Stimulated activated naive CD8-positive, alpha-beta T cell treated with anti-CD3 and anti-CD28 coated beads, Interleukin-15, amount 100 ng/mL, for 72 hours (primary cell): ENCODE measurements at regions not wholly inside any gene's neighbourhood (a gene's known extent, or its start where the extent isn't known, plus 50 kb on each side); places are given as distances from the start of the nearest gene placed in this dataset.
A peak's percentile ranks its signal among the peaks of the same experiment; 100 is the strongest.

ENCODE experiments used
- ATAC-seq: fragments of 150-1000 bp; cut with Tn5 transposase; 2 replicates; pipeline ENCODE4 v1.10.0; 2021; ENCODE audit warnings: mild to moderate bottlenecking, moderate library complexity
- DNase-seq, 2 donors: peaks; one replicate each; pipeline ENCODE4 v3.0.0; 2021 to 2022
- H3K27ac Mint-ChIP-seq, 2 donors: one replicate each; pipeline ENCODE4 v1.8.0; 2022; ENCODE audit warnings: mild to moderate bottlenecking in 2 of 2, mixed read lengths in 2 of 2, moderate library complexity in 2 of 2
- H3K27me3 Mint-ChIP-seq: one replicate; pipeline ENCODE4 v1.8.0; 2022; ENCODE audit warnings: mixed read lengths
- H3K4me1 Mint-ChIP-seq: one replicate; pipeline ENCODE4 v1.8.0; 2022; ENCODE audit warnings: mild to moderate bottlenecking, mixed read lengths
- H3K4me3 Mint-ChIP-seq, 2 donors: one replicate each; pipeline ENCODE4 v1.8.0; 2022; ENCODE audit warnings: mild to moderate bottlenecking in 2 of 2, mixed read lengths in 2 of 2, moderate library complexity in 1 of 2
- H3K9me3 Mint-ChIP-seq, 2 donors: one replicate each; pipeline ENCODE4 v1.8.0; 2022; ENCODE audit warnings: mixed read lengths in 2 of 2

DNA sequence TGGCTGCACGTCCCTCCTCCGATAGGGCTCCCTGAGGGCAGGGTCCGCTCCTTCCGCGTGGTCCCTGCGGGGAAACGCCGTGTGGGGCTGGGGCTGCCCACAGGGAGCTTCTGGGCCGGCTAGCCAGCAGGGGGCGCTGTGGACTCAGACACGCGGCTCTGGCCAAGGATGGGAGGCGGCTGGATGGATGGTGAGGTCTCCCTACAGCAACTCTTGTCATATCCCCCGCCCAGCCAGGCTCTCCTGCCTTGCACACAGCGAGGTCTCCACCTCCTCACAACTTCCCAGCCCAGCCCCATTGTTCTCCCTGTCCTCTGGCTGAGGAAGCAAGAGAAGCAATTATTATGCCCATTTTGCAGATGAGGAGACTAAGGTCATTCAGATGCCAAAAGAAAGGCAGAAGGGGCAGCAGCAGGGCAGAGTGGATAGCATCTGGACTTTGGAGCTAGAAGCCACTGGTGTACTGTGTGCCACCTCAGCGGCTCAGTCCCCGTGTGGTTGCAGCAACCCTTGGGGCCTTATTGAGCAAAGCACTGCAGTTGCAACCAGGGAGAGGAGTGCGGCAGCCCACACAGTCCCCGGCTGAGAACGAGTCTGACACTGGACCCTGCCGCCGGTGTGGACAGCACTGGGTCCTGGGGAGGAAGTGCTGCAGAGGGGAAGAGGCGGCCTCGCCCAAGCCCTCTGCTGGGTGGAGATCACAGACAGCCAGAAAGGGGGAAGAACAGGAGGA, 99.0 kb downstream of the ZFP36L2 start:
- no peak overlapping the region for H3K27ac Mint-ChIP-seq
- peak overlapping the region; percentile 5 to 19 for H3K4me3 Mint-ChIP-seq
- H3K4me1 Mint-ChIP-seq, result peaks cover 90% of the 10 kb centered on the region
- H3K9me3 Mint-ChIP-seq, result peaks cover 0 to 6% of the 10 kb centered on the region in 2 donors
- peak; percentile 39 for ATAC-seq
- DNase-seq, result peak; percentile 80 to 84
- no peaks in the 10 kb centered on the region for H3K27me3 Mint-ChIP-seq

DNA sequence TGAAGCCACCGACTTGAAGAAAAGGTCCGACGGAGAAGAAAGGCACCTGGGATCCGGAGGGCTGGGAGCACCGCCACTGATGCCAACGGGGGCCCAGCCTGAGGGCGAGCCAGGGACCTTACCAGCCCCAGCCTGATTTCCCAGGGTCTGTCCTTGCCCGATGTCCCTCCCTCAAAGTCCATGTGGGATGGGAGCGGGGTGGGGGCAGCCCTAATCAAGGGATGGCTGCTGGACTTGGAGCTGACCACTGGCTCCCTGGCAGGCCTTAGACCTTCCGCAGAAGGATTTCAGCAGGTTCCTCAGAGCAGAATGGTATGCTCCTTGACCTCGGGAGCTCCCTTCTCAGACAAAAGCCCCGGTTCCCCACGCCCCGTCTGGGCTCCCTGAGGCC, 99.6 kb downstream of the ZFP36L2 start:
- H3K9me3 Mint-ChIP-seq, result peaks cover 0 to 6% of the 10 kb centered on the region in 2 donors
- no peak overlapping the region for H3K27ac Mint-ChIP-seq
- H3K27me3 Mint-ChIP-seq, result no peaks in the 10 kb centered on the region
- no peak overlapping the region for H3K4me3 Mint-ChIP-seq
- H3K4me1 Mint-ChIP-seq, result peaks cover 90% of the 10 kb centered on the region
- ATAC-seq (no peak), DNase-seq (no peak)

DNA sequence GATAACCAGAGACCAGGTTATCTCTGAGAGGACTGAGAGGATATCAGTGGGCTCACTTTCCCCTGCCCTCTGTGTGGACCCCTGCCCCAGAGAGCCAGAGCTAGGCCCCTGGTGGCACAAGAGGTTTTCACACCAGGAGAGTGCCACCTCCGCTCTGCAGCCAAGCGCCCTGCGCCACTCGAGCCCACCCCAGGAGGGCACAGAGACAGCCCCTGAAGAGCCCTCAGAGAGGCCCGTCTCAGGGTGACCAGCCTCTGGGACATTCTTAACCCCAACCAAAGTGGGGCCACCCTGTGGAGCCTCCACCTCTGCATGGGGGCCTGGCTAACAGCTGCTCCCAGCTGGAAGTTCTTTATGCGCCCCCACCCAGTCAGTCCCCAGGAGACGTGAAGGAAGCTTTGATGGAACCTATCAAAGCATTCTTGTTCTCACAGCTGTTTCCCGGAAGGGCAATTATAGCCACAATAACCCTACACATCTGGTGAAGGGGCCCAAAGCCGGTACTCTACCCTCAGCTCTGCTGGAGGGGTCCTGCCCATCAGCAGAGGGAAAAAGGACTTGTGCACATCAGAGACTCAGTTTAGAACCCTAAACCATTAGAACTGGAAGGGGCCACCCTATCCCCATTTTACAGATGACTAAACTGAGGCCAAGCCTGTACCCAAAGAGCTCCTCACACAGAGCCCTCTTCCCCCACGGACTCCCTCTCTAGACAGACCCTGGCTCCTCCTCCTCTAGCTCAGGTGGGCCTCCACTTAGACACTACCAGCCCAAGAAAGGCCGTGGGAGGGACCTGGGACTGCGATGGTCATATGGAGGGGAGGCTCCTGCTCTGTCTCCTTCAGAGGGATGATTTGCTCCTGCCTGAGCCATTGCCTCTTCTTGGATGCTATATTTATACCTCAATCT, 101.1 kb downstream of the ZFP36L2 start:
- Mint-ChIP-seq H3K27ac (peak overlapping the region in 1 of 2 donors; percentile 13), H3K27me3 (no peaks in the 10 kb centered on the region), H3K9me3 (peaks cover 0 to 6% of the 10 kb centered on the region in 2 donors), H3K4me1 (peaks cover 78% of the 10 kb centered on the region), H3K4me3 (peak overlapping the region in 1 of 2 donors; percentile 32)
- ATAC-seq (no peak), DNase-seq (no peak)

DNA sequence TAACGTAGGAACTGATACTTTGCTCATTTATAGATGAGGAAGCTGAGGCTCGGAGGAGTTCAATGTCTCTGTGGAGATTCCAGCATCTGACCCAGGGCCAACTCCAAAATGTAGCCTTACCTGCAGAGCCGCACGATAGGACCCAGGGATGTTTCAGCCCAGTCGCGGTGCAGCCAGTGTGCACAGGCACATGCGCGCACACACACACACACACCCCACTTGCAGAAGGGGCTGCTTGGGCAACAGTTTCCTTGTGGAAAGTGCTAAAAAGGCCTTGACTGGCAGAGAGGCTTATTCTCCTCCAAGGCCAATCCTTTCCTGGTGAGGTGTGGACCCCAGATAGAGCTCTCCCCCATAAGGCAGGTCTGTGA, 101.7 kb downstream of the ZFP36L2 start:
- DNase-seq (no peak), ATAC-seq (no peak)
- Mint-ChIP-seq H3K9me3 (peaks cover 0 to 6% of the 10 kb centered on the region in 2 donors), H3K27me3 (no peaks in the 10 kb centered on the region), H3K4me3 (peak overlapping the region in 1 of 2 donors; percentile 9), H3K27ac (no peak overlapping the region), H3K4me1 (peaks cover 71% of the 10 kb centered on the region)

DNA sequence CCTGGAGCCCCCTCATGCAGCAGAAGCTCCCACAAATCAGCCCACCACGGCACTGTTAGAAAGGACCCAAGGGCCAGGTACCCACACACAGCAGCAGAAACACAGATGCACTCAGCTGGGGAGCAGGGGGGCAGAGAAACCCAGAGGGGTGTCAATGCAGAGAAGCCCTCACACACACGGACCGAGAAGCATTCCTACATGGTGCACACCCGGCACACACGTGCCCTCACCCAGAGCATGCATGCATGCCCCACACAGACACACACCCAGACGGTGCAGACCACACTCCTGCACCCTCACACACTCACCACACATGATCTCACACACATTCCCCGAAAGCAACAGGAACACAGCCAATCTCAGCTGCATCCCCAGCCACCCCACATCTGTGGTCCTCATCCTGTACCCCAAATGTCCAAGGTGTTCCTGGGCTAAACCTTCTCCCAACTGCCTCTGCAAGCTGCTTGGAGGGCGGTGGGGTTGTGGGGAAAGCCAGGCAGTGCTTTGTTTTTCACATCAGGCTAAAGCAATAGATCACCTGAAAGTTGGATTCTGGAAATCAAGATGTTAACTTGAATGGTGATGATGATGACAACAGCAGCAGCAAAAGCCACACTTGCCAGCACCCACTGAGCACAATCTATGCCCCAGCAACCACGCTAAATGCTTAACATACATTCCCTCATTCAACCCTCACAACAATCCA, 102.3 kb downstream of the ZFP36L2 start:
- Mint-ChIP-seq H3K4me3 (peak overlapping the region; percentile 3 to 35), H3K27ac (peak overlapping the region in 1 of 2 donors; percentile 35), H3K27me3 (no peaks in the 10 kb centered on the region), H3K4me1 (peaks cover 66% of the 10 kb centered on the region), H3K9me3 (peaks cover 1 to 6% of the 10 kb centered on the region in 2 donors)
- ATAC-seq, result no peak
- DNase-seq, result no peak

DNA sequence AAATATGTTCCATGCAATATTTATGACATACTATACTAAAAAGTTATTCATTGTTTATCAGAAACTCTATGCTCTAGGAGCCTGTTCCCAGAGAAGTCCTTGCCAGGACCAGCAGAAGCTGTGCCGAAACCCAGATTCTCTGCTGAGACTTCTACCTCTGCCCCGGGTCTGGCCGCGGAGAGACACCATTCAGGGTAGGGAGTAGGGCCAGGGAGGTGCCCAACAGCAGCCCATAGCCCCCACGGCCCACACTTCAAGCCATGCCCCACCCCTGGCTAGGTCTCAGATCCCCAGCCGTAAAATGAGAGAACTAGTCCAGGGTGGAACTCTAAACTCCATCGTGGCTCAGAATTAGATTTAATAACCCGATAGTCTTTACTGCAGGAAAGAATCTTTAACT, 102.9 kb downstream of the ZFP36L2 start:
- Mint-ChIP-seq H3K4me1 (peaks cover 60% of the 10 kb centered on the region), H3K27me3 (no peaks in the 10 kb centered on the region), H3K27ac (no peak overlapping the region), H3K9me3 (peaks cover 8 to 11% of the 10 kb centered on the region in 2 donors), H3K4me3 (no peak overlapping the region)
- ATAC-seq (no peak), DNase-seq (no peak)

DNA sequence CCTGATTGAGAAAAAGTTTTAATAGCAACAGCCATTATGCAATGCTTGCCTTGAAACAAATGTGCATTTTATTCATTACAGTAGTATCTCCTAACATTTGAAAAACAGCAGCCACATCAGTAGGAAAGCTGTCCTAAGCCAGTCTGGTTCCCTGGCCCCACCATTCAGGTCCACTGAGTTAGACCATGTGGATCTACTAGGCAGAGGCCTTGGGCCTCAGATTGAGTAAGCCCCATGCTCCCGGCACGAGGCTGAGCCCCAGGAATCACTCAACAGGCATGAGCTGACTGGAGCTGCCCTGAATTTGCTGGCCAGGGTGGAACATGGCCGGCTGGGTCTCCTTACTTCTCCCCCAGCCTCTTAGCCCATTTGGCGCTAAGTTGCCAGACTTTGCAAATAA, 103.4 kb downstream of the ZFP36L2 start:
- H3K27me3 Mint-ChIP-seq, result no peaks in the 10 kb centered on the region
- peaks cover 55% of the 10 kb centered on the region for H3K4me1 Mint-ChIP-seq
- peaks cover 12 to 16% of the 10 kb centered on the region in 2 donors for H3K9me3 Mint-ChIP-seq
- no peak overlapping the region for H3K27ac Mint-ChIP-seq
- DNase-seq (no peak), ATAC-seq (no peak)
- no peak overlapping the region for H3K4me3 Mint-ChIP-seq

DNA sequence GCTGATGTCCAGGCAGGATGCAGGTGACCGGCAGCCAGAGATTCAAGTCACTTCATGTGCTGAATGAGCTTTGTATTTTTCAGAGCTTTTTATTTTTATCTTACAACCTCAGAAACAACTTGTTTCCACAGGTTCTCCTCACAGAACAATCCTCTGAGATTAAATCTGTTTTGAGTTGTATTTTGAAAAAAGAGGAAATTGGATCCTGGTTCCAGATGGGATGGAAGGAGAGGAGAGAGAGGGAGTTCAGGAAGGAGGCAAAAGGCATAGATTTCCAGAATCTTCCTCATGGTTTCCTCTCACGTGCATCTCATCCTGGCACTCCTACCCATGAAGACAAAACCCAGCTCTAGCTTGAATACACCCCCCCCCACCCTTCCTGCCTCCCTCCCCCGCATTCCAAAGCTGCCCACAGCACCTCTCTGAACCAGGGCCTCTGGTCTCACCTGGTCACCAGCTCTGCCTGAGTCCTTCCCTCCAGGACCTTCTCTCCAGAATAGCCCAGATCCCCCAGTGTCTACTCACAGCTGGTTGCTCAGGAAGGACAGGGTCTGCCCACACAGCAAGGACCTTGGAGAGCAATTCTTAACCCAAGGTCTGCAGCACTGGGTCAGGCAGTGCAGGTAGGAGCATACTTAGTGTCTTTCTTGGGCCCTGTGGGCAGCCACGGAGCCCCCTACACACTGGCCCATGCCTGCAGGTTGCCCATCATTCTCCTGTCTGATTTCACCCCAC, 104.7 kb downstream of the ZFP36L2 start:
- no peak overlapping the region for H3K27ac Mint-ChIP-seq
- H3K9me3 Mint-ChIP-seq, result peaks cover 17 to 18% of the 10 kb centered on the region in 2 donors
- H3K27me3 Mint-ChIP-seq, result no peaks in the 10 kb centered on the region
- DNase-seq (no peak), ATAC-seq (no peak)
- no peak overlapping the region for H3K4me3 Mint-ChIP-seq
- peaks cover 45% of the 10 kb centered on the region for H3K4me1 Mint-ChIP-seq

DNA sequence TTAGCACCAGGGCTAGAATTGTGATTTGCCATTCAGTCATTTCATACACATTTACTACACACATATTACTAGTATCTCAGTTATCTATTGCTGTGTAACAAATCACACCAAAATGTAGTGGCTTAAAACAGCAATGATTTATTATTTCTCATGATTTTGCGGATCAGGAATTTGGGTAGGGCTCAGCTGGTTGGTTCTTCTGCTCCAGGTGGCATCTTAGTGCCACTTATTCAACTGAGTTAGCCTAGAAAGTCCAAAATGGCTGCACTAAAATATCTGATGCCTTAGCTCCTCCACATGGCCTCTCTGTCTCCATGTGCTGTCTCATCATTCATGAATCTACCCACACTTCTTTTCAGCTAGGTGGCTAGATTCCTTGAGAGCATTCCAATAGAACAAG, 107.1 kb downstream of the ZFP36L2 start:
- Mint-ChIP-seq H3K27me3 (no peaks in the 10 kb centered on the region), H3K4me1 (peaks cover 38% of the 10 kb centered on the region), H3K27ac (no peak overlapping the region), H3K9me3 (peaks cover 18 to 24% of the 10 kb centered on the region in 2 donors), H3K4me3 (no peak overlapping the region)
- ATAC-seq, result no peak
- no peak for DNase-seq

DNA sequence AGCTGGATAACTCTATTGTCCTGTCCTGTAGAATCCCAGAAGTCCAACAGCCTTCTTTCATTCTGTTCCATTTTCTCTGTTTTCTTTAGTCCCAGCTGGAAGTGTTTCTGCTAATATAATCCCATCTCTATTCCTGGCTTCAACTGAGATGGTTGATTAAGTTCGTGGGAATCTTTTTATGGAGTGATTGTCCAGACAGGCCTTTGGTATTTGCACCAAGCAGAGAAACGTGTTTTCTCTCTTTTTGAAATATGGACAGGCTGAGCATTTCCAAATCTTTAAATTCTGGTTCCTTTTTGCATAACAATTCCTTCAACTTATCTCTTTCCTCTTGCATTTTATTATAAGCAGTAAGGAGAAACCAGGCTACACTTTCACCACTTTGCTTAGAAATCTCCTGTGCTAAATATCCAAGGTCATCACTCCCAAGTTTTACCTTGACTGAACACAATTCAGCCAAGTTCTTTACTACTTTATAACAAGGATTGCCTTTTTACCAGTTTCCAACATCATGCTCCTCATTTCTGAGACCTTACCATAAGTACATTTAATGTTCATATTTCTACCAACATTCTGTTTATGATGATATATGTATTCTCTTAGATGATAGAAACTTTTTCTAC, 108.8 kb downstream of the ZFP36L2 start:
- Mint-ChIP-seq H3K27ac (no peak overlapping the region), H3K9me3 (peaks cover 18 to 24% of the 10 kb centered on the region in 2 donors), H3K4me1 (peaks cover 28% of the 10 kb centered on the region), H3K27me3 (no peaks in the 10 kb centered on the region), H3K4me3 (no peak overlapping the region)
- no peak for DNase-seq
- no peak for ATAC-seq

DNA sequence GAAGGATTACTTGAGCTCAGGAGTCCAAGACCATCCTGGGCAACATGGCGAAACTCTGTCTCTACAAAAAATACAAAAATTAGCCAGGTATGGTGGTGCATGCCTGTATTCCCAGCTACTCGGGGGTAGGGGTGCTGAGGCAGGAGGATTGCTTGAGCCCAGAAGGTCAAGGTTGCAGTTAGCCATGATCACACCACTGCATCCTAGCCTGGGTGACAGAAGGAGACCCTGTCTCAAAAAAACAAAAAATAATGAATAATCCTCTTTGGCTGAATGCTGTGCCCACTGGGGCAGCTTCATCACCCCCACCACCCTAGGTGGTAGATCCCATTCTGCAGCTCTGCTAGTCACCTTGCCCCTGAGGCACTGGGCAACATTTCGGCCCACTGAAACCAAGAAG, 109.4 kb downstream of the ZFP36L2 start:
- Mint-ChIP-seq H3K9me3 (peaks cover 18 to 24% of the 10 kb centered on the region in 2 donors), H3K27me3 (no peaks in the 10 kb centered on the region), H3K27ac (no peak overlapping the region), H3K4me3 (no peak overlapping the region), H3K4me1 (peaks cover 22% of the 10 kb centered on the region)
- DNase-seq (no peak), ATAC-seq (no peak)

DNA sequence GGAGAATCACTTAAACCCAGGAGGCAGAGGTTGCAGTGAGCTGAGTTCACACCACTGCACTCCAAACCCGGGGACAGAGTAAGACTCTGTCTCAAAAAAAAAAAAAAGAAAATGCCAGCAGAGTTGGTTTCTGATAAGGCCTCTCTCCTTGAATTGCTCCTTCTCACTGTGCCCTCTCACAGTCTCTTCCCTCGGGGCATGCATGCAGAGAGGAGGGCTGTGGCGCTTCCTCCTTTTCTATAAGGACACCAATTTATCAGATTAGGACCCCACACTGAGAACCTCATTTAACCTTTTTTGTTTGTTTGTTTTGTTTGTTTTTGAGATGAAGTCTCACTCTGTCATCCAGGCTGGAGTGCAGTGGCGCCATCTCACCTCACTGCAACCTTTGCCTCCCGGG, 110.5 kb downstream of the ZFP36L2 start:
- ATAC-seq, result no peak
- no peak for DNase-seq
- Mint-ChIP-seq H3K4me1 (peaks cover 17% of the 10 kb centered on the region), H3K9me3 (peaks cover 18 to 24% of the 10 kb centered on the region in 2 donors), H3K4me3 (no peak overlapping the region), H3K27me3 (no peaks in the 10 kb centered on the region), H3K27ac (no peak overlapping the region)

DNA sequence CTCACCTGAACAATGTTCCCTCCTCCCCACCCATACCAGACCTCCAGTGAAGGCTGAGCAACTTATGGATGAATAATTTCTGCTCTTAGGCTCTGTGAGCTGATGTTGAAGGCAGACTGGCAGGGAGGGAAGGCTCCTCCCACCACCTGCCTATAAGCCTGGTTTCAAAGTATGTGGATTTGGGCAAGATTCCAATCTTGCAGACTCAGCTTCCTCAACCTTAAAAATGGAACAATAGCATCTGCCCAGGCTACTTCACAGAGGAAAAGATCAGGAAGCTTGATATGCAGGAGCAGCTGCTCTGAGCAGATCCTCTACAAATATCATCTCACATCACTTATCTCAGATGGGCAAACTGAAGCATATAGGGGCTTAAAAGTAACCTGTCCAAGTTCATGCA, 112.2 kb downstream of the ZFP36L2 start:
- no peak overlapping the region for H3K27ac Mint-ChIP-seq
- peaks cover 25% of the 10 kb centered on the region for H3K4me1 Mint-ChIP-seq
- DNase-seq (no peak), ATAC-seq (no peak)
- H3K27me3 Mint-ChIP-seq, result no peaks in the 10 kb centered on the region
- peaks cover 18 to 24% of the 10 kb centered on the region in 2 donors for H3K9me3 Mint-ChIP-seq
- H3K4me3 Mint-ChIP-seq, result no peak overlapping the region

DNA sequence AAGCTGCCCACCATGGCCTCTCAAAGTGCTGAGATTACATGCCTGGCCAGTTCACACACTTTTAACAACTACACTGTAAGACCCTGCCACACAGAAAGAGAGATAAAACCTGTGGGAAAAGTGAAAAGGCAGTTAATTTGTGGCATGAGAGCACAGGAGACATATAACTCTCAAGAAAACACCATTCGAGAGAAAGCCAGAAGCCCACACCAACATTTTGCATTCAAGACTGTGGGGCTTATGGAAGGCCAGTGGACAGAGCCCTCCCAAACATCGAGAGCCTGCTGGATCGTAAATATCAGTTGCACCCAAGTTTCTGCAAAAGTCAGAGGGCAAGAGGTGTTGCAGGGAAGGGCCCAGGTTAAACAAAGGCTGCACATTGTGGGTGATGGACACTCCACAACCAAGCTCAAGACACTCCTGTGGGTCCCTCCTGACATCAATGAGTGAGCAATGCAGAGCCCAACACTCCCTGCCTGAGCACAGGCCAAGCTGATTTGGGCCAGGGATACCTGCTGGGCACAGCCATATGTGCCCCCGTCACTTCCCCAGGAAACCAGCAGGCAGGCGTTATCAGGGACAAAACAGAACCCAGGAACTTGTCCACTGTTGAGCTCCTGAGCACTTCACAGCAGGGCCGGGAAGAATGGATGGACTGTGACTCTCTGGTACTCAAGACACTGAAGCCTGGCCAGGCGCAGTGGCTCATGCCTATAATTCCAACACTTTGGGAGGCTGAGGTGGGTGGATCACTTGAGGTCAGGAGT, 114.4 kb downstream of the ZFP36L2 start:
- no peak overlapping the region for H3K4me3 Mint-ChIP-seq
- peaks cover 37% of the 10 kb centered on the region for H3K4me1 Mint-ChIP-seq
- no peaks in the 10 kb centered on the region for H3K27me3 Mint-ChIP-seq
- DNase-seq (no peak), ATAC-seq (no peak)
- no peak overlapping the region for H3K27ac Mint-ChIP-seq
- peaks cover 0 to 7% of the 10 kb centered on the region in 2 donors for H3K9me3 Mint-ChIP-seq
